Activated CD4-positive, alpha-beta T cell treated with anti-CD3 and anti-CD28 coated beads, Interleukin-2, amount 50 U/mL, for 16 hours (primary cell): ENCODE measurements at regions not wholly inside any gene's neighbourhood (a gene's known extent, or its start where the extent isn't known, plus 50 kb on each side); places are given as distances from the start of the nearest gene placed in this dataset.
"Not testable (repeated sequence)": the region's sequence is repeated elsewhere in the genome, so short reads cannot be mapped to it uniquely, and the experiment has no call there.

Experiments
- DNase-seq: peaks from one replicate; pipeline ENCODE4 v3.0.0-alpha.2; 2020

GRCh38 chr6:139708337-139709199 lies 334.1 kb upstream of the CITED2 start:
- DNase-seq, result no peak

- DNase-seq, result no peak
Measured at GRCh38 chr6:139706912-139707311, 332.5 kb upstream of the CITED2 start.

- no peak for DNase-seq
Measured at GRCh38 chr6:139705284-139705683, 330.8 kb upstream of the CITED2 start.

GRCh38 chr6:139703780-139704179 lies 329.3 kb upstream of the CITED2 start:
- DNase-seq, result no peak

- no peak for DNase-seq
Measured at GRCh38 chr6:139702706-139703105, 328.3 kb upstream of the CITED2 start.

GRCh38 chr6:139701695-139702094 lies 327.2 kb upstream of the CITED2 start:
- DNase-seq, result no peak

- DNase-seq, result no peak
Measured at GRCh38 chr6:139701003-139701402, 326.6 kb upstream of the CITED2 start.

- DNase-seq, result no peak
Measured at GRCh38 chr6:139699911-139700310, 325.5 kb upstream of the CITED2 start.

- DNase-seq, result no peak
Measured at GRCh38 chr6:139699335-139699734, 324.9 kb upstream of the CITED2 start.

- no peak for DNase-seq
Measured at GRCh38 chr6:139698526-139699176, 324.2 kb upstream of the CITED2 start.

GRCh38 chr6:139697856-139698255 lies 323.4 kb upstream of the CITED2 start:
- DNase-seq, result not testable (repeated sequence)

- DNase-seq, result not testable (repeated sequence)
Measured at GRCh38 chr6:139696991-139697390, 322.5 kb upstream of the CITED2 start.

- no peak for DNase-seq
Measured at GRCh38 chr6:139695361-139695760, 320.9 kb upstream of the CITED2 start.

- DNase-seq, result no peak
Measured at GRCh38 chr6:139693735-139694134, 319.3 kb upstream of the CITED2 start.

GRCh38 chr6:139690007-139690406 lies 315.6 kb upstream of the CITED2 start:
- no peak for DNase-seq

GRCh38 chr6:139687055-139687454 lies 312.6 kb upstream of the CITED2 start:
- DNase-seq, result no peak

- no peak for DNase-seq
Measured at GRCh38 chr6:139686308-139686707, 311.9 kb upstream of the CITED2 start.

GRCh38 chr6:139685009-139685408 lies 310.6 kb upstream of the CITED2 start:
- DNase-seq, result no peak

GRCh38 chr6:139680819-139681218 lies 306.4 kb upstream of the CITED2 start:
- DNase-seq, result no peak

- DNase-seq, result no peak
Measured at GRCh38 chr6:139679516-139680179, 305.2 kb upstream of the CITED2 start.

- no peak for DNase-seq
Measured at GRCh38 chr6:139676718-139677117, 302.3 kb upstream of the CITED2 start.

GRCh38 chr6:139666284-139666683 lies 291.8 kb upstream of the CITED2 start:
- DNase-seq, result no peak

GRCh38 chr6:139663996-139664395 lies 289.5 kb upstream of the CITED2 start:
- DNase-seq, result no peak

- no peak for DNase-seq
Measured at GRCh38 chr6:139659711-139660110, 285.3 kb upstream of the CITED2 start.
